Frontal cortex (tissue), 3 donors: ENCODE measurements at regions not wholly inside any gene's neighbourhood (a gene's known extent, or its start where the extent isn't known, plus 50 kb on each side); places are given as distances from the start of the nearest gene placed in this dataset.
"Not testable (repeated sequence)": the region's sequence is repeated elsewhere in the genome, so short reads cannot be mapped to it uniquely, and the experiment has no call there.

ENCODE experiments used
- DNase-seq, 2 donors: peaks; one replicate each; pipeline ENCODE4 v3.0.0; 2012; ENCODE audit warnings: low spot score in 2 of 2
- FAIRE-seq: peaks from 2 replicates; lab custom pipeline; 2012; peaks lifted over from hg19 to GRCh38; lab: Jason Lieb, UNC
- donor health status: control.
- donor health status: control.
- donor health status: control.

GRCh38 chr7:401495-401894 lies 111.5 kb downstream of the FOXL3 start:
- DNase-seq = no peak
- no peak for FAIRE-seq

- DNase-seq (no peak), FAIRE-seq (no peak)
These were observed 114.7 kb downstream of the PDGFA start for GRCh38 chr7:404812-405488.

GRCh38 chr7:405489-406211 lies 114.0 kb downstream of the PDGFA start:
- FAIRE-seq = no peak
- no peak for DNase-seq

GRCh38 chr7:407721-408539 lies 111.7 kb downstream of the PDGFA start:
- FAIRE-seq = no peak
- no peak for DNase-seq

- DNase-seq (no peak), FAIRE-seq (no peak)
These were observed 110.8 kb downstream of the PDGFA start for GRCh38 chr7:408751-409311.

DNA sequence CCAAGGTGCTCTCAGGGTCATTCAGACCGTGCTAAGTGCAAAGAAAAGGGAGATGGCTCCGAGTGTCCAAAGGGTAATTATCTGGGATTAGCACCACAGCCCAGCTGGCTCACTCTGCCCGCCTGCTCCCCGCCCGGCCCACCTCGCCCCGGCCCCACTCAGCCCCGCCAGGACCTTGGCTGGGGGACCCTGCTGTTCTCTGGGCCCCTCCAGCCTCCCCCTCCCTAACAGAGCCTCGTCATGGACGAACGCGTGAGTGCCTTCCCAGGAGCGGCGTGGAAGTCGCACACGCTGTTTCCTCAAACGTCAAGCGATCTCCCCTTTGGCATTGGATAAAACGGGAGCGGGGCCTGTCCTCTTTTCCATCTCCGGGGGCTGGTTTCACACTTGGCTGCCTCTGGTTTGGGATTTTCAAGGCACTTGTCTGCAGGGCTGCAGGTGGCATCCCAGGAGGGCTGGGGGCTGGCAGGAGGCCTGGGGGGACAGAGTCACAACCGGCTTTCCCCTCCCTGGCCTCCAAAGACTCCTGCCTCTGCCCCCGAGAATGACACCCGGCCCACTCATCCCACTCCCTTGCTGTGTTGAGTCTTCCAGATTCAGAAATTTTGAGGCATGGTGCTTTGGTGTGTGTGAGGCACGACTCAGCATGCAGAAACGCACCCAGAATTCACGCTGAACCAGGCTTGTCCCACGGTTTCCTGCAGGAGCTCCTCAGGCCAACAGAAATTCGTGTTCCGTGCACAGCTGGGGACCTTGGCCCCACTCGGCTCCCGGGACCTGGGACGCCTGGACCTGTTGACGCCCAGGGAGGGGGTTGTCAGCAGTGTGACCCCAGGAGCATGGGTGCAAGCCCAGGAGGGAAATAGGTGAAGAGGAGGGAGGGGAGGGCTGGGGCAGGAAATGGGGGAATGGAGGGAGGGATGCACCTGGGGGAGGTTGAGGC lies 110.0 kb downstream of the PDGFA start:
- DNase-seq (no peak), FAIRE-seq (no peak)

DNA sequence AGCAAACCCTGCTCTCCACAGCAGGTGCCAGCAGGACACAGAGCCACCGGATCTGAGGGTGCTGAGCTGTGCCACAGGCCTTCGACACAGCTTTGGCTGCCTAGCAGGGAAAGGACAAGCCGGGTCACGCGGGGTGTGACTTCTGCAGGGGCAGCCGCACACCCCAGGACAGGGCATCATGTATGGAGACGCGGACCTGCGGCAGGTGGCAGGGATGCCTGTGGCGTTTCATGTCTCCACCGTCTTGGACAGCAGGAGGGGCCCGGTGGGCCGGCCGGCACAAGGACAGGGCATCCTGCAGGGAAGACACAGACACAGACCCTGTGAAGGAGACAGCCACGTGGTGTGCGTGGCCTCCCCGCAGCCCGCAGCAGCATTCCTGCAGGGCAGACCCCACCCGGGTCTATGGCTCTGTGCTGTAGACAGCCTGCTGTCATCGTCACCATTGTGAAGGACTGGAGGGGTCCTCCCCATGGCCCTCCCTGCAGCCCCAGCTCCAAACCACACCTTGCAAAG lies 109.2 kb downstream of the PDGFA start:
- FAIRE-seq (no peak), DNase-seq (no peak)

- DNase-seq, FAIRE-seq: not testable (repeated sequence)
These were observed 108.5 kb downstream of the PDGFA start for GRCh38 chr7:411116-411515.

DNA sequence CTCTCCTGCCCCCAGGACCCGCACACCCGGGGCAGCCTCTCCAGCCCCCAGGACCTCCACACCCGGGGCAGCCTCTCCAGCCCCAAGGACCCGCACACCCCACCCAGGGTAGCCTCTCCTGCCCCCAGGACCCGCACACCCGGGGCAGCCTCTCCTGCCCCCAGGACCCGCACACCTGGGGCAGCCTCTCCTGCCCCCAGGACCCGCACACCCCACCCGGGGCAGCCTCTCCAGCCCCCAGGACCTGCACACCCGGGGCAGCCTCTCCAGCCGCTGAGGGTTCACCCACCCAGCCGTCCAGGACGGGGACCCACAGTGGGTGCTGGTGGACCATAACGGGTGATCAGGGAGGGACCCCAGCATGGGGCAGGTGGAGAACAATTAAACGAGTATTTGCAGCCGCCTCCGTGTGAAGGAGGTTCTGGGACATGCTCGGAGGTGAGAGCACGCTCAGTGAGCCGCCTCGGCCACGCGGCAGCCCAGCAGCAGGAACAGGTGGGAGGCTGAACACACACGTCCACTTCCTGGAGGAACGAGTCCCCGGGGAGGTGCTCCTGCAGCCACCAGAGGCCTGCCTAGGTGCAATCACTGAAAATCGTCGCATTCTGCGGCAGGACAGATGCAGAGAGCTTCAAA lies 107.9 kb downstream of the PDGFA start:
- DNase-seq (peak in 1 of 2 donors; percentile 18), FAIRE-seq (no peak)

DNA sequence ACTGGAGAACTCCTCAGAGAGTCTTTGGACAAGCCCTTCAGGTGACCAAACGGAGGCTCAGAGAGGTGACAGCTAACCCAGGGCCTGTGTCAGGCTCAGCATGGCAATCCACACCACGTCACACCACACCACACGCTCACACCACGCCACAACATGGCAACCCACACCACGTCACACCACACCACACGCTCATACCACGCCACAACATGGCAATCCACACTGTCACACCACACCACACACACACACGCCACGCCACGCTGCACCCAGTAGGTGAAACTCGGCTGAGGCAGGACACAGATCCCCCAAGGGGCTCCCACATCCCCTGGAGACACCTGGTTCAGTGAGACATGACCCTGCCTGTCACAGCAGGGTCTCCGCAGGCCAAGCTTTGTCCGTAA lies 107.3 kb downstream of the PDGFA start:
- FAIRE-seq (no peak), DNase-seq (peak in 1 of 2 donors; percentile 16)

- FAIRE-seq (no peak), DNase-seq (no peak)
These were observed 104.7 kb downstream of the PDGFA start for GRCh38 chr7:414681-415560.

GRCh38 chr7:415646-416525 lies 103.8 kb downstream of the PDGFA start:
- no peak for FAIRE-seq
- DNase-seq = no peak

DNA sequence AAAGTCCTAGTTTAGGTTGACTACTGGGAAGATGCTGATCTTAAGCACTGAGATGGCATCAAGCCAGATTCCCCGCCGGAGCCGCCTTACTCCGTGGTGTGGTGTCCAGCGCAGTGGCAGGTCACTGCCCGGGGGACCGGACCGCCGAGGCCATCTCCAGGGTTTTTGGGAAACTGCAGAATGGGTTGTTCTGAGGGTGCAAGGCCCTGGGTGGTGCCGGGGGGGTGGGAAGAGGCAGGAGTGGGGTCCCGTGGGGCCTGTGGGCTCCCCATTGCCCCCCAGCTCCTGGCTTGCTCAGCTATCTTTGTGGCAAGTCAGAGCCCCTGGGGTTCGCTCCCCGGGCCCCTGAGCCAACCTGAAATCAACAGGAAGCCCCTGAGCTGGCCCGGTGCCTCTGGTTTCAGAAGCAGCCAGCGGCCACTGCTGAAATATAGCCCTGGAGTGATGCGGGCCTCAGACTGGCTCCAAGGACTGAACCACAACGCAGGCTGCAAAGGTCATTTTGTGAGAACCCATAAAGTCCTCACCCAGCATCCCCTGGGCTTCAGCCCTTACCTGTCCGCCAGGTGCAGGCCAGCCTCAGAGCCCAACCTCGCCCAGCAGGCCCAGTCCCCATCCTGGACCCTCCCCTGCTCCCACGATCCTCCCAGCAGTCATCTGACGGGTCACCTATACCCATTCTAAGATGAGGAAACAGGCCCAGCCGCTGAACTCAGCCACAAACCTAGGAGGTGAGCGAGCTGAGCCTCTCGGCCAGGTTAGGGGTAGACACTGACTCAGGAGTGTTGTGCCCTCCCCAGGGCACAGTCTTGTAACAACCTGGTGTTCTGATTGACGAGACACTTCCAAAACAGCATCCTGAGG lies 102.7 kb downstream of the PDGFA start:
- no peak for DNase-seq
- FAIRE-seq = no peak

DNA sequence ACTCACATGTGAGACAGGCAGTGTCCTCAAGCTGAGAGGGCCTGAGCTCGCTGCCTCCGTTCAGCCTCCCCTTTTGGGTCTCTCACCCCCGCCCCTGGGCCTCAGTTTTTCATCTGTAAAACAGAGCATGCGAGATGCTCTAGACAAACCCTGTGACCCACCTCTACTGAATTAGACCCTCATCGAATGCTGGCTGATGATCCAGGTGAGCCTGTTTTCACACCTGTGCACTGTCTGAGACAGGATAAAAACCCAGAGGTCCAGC lies 102.1 kb downstream of the PDGFA start:
- FAIRE-seq = no peak

GRCh38 chr7:417973-418601 lies 101.6 kb downstream of the PDGFA start:
- FAIRE-seq (no peak), DNase-seq (no peak)

More for the DNA sequence above, 102.1 kb downstream of the PDGFA start:
- DNase-seq = no peak
